Activated CD4-positive, alpha-beta T cell treated with anti-CD3 and anti-CD28 coated beads, Interleukin-10, Interleukin-2, amounts not matched to agents 100 ng/mL and 50 ng/mL, durations not matched to agents 16 hours and 8 hours (primary cell): ENCODE measurements at regions not wholly inside any gene's neighbourhood (a gene's known extent, or its start where the extent isn't known, plus 50 kb on each side); places are given as distances from the start of the nearest gene placed in this dataset.

Experiments used
- DNase-seq: peaks from one replicate; pipeline ENCODE4 v3.0.0-alpha.2; 2020

DNA sequence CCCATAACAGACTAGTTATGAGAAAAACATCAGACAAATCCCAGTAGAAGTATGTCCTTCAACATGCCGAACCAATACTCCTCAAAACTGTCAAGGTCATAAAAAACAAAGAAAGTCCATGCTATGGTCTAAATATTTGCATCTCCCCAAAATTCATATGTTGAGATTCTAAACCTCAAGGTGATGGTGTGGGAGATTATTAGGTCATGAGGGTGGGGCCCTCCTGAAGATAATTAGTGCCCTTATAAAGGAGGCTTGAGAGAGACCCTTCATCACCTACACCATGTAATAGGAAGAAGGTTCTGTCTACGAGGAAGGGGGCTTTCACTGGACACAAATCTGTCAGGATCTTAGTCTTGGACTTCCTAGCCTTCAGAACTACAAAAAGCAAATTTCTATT, 118.6 kb upstream of the GUCY1A2 start:
- DNase-seq = no peak

DNA sequence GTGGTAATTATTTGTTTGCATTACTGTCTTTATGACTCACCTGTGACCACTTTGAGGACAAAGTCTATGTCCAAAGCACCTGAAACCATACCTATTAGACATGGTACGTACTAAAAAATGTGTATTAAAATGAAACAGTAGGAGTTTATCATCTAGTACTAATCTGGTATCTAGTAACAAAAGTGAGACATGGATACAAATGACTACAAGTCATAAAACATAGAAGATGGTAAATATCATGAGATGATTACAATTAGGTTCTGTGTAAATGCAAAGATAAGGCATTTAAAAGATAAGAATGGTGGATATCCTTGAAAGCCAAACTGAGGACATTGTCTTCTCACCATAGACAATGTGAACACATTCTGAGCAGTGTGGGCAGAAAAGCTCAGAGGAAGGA, 113.5 kb upstream of the GUCY1A2 start:
- no peak for DNase-seq

DNA sequence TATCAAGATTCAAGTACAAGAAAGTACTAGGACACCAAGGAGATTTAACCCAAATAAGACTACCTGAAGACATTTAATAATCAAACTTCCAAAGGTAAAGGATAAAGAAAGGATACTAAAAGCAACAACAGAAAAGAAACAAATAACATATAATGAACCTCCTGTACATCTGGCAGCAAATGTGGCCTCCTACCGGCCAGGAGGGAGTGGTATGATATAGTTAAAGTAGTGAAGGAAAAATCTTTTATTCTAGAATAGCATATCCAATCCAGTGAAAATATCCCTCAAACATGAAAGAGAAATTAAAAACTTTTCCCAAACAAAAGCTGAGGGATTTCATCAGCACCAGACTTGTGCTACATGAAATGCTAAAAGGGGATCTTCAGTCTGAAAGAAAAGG, 104.7 kb upstream of the GUCY1A2 start:
- DNase-seq = no peak

DNA sequence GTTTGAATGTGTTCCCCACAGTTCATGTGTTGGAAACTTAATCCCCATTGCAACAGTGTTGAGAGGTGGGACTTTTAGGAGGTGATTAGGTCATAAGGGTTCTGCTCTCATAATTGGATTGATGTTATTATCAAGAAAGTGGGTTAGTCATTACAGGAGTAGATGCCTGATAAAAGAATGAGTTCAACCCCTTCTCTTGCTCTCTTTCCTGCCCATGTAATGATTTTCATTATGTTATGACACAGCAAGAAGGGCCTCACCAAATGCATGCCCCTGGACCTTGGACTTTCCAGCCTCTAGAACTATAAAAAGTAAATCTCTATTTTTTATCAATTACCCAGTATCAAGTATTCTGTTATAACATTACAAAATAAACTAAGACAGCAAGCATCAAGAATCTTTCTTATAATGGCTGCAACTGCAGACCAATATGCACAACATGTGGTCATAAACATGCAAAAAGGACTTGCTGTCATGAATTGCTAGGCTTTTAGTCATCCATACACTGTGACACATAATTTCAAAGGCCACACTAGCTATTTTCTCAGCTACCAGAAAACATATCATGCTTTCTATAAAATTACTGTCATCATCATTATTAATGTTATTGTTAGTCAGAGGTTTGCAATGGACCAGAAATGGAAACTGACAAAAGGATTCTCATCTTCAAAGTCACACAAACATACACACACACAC, 99.9 kb upstream of the GUCY1A2 start:
- peak; percentile 2 for DNase-seq

DNA sequence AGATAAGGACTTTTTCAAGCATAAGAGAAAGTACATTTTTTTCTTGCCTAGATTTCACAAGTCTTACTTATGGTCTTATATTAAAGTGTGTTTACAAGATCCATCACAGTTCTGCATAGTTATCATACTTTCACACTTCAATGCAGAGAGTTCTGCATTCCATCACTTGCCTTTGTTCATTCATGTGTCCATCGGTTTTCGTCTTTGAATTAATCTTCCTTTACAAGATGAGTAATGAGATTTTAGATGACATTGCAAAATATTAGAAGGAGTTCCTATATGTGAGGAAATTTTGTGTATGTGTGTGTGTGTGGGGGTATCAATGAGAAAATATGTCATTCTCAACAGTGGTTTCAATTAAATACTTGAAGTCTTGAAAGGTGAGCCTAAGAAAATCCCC, 98.1 kb upstream of the GUCY1A2 start:
- DNase-seq = no peak

DNA sequence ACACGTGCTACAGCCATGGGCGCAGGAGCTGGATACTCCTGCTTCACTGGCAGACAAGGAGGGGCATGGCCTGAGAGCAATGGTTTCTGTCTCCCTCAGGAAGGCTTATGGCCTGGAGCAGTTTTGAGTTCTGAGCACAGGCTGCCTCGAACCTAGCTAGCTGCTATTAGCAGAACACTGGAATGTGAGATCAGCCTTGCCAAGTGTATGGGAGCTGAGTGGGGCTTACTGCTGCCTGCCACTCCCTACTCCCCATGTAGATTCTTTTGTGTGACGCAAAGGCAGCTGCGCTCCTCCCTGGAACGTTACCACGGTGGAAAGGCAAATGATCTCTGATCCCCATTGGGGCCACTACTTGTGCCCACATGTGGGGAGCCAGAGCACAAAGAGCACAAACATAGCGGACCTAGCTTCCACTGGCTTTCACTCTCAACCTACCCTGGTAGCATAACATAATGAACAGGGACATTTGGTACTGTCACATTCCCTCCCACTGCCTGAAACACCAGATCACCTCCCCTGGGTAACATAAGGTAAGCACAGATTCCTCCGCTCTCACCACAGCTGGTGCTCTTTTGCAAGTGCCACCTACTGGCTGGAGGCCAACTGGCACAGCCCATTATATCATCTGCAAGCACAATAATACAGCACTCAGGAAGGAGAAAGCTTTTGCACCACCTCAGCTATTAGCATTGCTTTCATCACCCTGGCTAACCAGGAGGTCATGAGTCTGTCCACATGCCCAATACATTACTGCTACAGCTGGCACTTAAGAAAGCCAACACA, 84.6 kb upstream of the GUCY1A2 start:
- no peak for DNase-seq

DNA sequence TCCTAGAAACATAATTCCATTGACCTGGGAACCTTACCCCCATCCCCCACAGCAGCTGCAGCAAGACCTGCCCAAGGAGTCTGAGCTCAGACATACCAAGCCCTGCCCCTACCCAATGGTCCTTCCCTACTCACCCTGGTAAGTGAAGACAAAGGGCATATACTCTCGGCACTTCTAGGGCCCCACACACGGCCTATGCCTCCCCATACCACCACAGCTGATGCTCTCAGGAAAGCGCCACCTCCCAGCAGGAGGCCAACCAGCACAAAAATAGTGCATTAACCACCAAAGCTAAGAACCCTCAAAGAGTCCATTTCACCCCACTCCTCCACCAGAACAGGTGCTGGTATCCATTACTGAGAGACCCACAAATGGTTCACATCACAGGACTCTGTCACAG, 74.4 kb upstream of the GUCY1A2 start:
- no peak for DNase-seq

DNA sequence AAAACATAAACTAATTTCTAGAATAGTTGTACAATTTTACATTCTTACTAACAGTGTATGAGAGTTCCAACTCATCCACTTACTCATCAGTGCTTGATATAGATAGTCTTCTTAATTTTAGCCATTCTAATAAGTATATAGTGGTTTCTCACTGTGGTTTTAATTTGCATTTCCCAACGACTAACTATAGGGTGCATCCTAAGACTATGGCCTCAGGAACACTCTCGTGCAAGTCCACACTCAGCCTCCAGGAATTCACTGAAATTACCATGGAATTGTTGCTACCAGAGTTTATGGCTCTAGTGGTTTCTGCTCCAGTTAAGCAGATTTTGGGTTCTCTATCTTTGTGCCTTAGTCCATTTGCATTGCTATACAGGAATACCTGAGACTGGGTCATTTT, 60.1 kb upstream of the GUCY1A2 start:
- DNase-seq = no peak

DNA sequence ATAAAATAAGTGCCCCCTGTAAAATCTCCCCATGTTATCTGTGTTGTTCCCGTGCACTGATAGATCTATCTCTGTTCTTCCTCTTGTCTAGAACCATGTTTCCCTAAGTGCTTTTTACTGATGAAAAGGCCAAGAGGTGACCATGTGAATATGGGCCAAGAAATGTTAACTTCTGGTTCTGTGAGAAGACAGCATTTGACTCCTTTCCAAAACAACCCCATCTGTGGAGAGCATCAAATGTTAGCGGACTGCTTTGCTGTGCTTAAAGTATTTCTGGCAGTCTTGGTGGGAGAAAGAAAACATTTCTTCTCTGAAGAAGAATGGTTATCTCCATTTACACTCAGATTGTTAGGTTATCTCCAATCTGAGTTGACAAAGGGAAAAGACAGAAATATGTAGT, 58.6 kb upstream of the GUCY1A2 start:
- DNase-seq = no peak

DNA sequence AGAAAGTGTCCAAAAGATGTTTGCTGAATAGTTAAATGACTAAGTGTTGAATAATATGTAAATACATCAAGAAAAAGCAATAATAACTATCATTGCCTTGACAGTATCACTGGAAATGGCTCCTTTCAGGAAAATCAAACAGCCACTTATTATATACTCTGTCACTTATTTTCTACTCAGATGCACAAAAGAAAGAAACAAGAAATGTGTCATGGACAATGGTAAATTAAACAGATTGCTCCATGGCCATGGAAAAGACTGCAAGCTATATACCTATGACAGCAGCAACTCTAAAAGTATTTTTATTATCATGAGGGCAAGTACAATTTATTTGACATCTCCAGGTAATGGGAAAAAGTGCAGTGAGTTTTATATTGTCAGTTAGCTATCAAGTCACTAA, 52.9 kb upstream of the GUCY1A2 start:
- DNase-seq = no peak
